Gastroesophageal sphincter (tissue), 4 donors: ENCODE measurements at regions not wholly inside any gene's neighbourhood (a gene's known extent, or its start where the extent isn't known, plus 50 kb on each side); places are given as distances from the start of the nearest gene placed in this dataset.

Experiments used
- ATAC-seq: fragments of 150-250 bp; one replicate; pipeline ENCODE4 v1.9.1; 2016; ENCODE audit warnings: mild to moderate bottlenecking, moderate library complexity
- H3K27ac ChIP-seq, 4 donors: fragments of 200-600 bp; sonication (generic) in 3 of 4; 1 replicate in 3 of 4; 2 replicates in 1 of 4; pipeline ENCODE4 v1.5.1; 2016 to 2019
- H3K27me3 ChIP-seq: fragments of 200-600 bp; sonication (generic); one replicate; pipeline ENCODE4 v1.5.1; 2019
- H3K36me3 ChIP-seq, 2 donors: fragments of 200-600 bp; sonication (generic); one replicate each; pipeline ENCODE4 v1.5.1; 2019; ENCODE audit warnings: control low read depth in 1 of 2
- H3K4me1 ChIP-seq, 3 donors: fragments of 200-600 bp; sonication (generic); 1 replicate in 2 of 3; 2 replicates in 1 of 3; pipeline ENCODE4 v1.5.1; 2016 to 2019; ENCODE audit warnings: control low read depth in 2 of 3
- H3K4me3 ChIP-seq, 2 donors: fragments of 200-600 bp; sonication (generic); one replicate each; pipeline ENCODE4 v1.5.1; 2019; ENCODE audit warnings: mild to moderate bottlenecking in 1 of 2, moderate library complexity in 1 of 2
- H3K9me3 ChIP-seq, 3 donors: fragments of 200-600 bp; sonication (generic); one replicate each; pipeline ENCODE4 v1.5.1; 2017 to 2019; ENCODE audit warnings: control low read depth in 2 of 3
- EP300 ChIP-seq: sonication (generic); formaldehyde crosslinking; IDR thresholded peaks from one replicate; pipeline ENCODE4 v1.6.1; 2017; ENCODE audit warnings: antibody characterized with exemption, mild to moderate bottlenecking
- POLR2A ChIP-seq, 2 donors: fragments of 450-650 bp; IDR thresholded peaks; one replicate each; pipeline ENCODE4 v1.6.1; 2017; ENCODE audit warnings: antibody characterized with exemption in 2 of 2, mild to moderate bottlenecking in 2 of 2, moderate library complexity in 1 of 2
- POLR2AphosphoS5 ChIP-seq: sonication (generic); formaldehyde crosslinking; IDR thresholded peaks from one replicate; pipeline ENCODE4 v1.6.1; 2017; ENCODE audit warnings: antibody characterized with exemption
- WGBS, 2 donors: methylation state at CpG; one replicate each; pipeline ENCODE4 v1.1.5; 2018; ENCODE audit warnings: low coverage in 1 of 2; 5-methylcytosine and 5-hydroxymethylcytosine counted together
- TF ChIP-seq, protein P1 (sequence below), 4 experiments: fragments of 200-600 bp in 2 of 4; fragments of 450-650 bp in 2 of 4; sonication (generic) in 1 of 4; IDR thresholded peaks; one replicate each; pipeline ENCODE4 v1.5.1; 2017 to 2019; ENCODE audit warnings: antibody characterized with exemption in 4 of 4, mild to moderate bottlenecking in 2 of 4, moderate library complexity in 2 of 4

DNA sequence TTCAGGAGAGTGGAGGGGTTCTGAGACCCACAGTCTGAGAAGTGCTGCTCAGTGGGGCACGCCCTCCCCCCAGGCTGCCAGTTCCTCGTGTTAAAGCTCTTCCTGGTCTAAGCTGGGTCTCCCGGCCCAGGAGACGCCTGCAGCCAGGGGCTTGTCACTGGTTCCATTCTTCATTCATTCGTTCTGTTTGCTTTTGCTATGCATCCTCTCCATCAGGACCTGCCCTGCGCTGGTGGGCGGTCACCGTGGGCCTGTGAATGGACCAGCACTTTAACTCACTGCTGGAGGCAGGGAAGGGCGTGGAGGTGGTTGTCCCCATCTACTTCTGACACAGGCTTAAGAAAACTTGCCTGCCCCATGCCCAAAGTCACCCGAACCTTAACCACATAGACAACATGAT, 272.8 kb upstream of the HDAC4 start:
- Histone ChIP-seq H3K27me3 (no peaks in the 10 kb centered on the region), H3K27ac (no peak overlapping the region), H3K36me3 (no peaks in the 10 kb centered on the region), H3K4me3 (no peak overlapping the region), H3K9me3 (no peaks in the 10 kb centered on the region), H3K4me1 (no peaks in the 10 kb centered on the region)
- TF ChIP-seq POLR2AphosphoS5, result no peak
- no peak for TF ChIP-seq POLR2A (IDR thresholded peaks at IDR 0.05)
- TF ChIP-seq, protein P1, sequence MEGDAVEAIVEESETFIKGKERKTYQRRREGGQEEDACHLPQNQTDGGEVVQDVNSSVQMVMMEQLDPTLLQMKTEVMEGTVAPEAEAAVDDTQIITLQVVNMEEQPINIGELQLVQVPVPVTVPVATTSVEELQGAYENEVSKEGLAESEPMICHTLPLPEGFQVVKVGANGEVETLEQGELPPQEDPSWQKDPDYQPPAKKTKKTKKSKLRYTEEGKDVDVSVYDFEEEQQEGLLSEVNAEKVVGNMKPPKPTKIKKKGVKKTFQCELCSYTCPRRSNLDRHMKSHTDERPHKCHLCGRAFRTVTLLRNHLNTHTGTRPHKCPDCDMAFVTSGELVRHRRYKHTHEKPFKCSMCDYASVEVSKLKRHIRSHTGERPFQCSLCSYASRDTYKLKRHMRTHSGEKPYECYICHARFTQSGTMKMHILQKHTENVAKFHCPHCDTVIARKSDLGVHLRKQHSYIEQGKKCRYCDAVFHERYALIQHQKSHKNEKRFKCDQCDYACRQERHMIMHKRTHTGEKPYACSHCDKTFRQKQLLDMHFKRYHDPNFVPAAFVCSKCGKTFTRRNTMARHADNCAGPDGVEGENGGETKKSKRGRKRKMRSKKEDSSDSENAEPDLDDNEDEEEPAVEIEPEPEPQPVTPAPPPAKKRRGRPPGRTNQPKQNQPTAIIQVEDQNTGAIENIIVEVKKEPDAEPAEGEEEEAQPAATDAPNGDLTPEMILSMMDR (IDR thresholded peaks at IDR 0.05), result no peak
- no peak for TF ChIP-seq EP300
- no peak for ATAC-seq
- 80% methylated on average over 2 of the region's 10 CpGs; no CpG with 5 or more reads in 1 of the 2 donors for WGBS, 2 donors

GRCh38 chr2:239671916-239672849, 271.4 kb upstream of the HDAC4 start:
- H3K27ac ChIP-seq, result no peak overlapping the region

DNA sequence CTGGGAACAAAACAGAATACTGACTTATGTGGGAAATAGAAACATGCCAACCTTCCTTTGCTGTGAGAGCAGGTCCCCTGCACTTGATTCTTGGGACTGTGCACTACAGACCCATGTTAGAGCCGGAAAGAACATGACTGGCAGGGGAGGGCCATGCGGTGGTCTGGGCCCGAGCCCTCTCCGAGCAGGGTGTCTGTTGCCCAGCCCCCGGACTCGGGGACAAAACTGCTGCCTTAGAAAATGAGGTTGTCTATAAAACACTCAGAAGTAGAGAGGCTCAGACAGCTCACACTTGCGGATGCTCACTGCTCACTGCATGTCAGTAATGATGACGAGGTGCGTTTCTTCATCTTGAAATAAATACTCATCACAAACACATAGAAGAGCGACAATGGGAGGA, 270.7 kb upstream of the HDAC4 start:
- no peak for ATAC-seq
- no peaks in the 10 kb centered on the region for H3K36me3 ChIP-seq
- no peak overlapping the region for H3K4me3 ChIP-seq
- WGBS, 2 donors, result 79 to 95% methylated on average over 4 of the region's 10 CpGs
- no peak overlapping the region for H3K27ac ChIP-seq
- no peaks in the 10 kb centered on the region for H3K9me3 ChIP-seq
- no peak for TF ChIP-seq EP300
- TF ChIP-seq, protein P1 (IDR thresholded peaks at IDR 0.05), result no peak
- TF ChIP-seq POLR2A (IDR thresholded peaks at IDR 0.05), result no peak
- TF ChIP-seq POLR2AphosphoS5, result no peak
- no peaks in the 10 kb centered on the region for H3K27me3 ChIP-seq
- no peaks in the 10 kb centered on the region for H3K4me1 ChIP-seq

More at GRCh38 chr2:239671916-239672849, 271.4 kb upstream of the HDAC4 start:
- H3K36me3 ChIP-seq, result no peaks in the 10 kb centered on the region
- H3K9me3 ChIP-seq, result no peaks in the 10 kb centered on the region
- H3K4me3 ChIP-seq, result no peak overlapping the region
- H3K27me3 ChIP-seq, result no peaks in the 10 kb centered on the region
- WGBS, 2 donors, result 91 to 97% methylated on average over 8 to 13 of the region's 18 CpGs
- TF ChIP-seq, protein P1 (IDR thresholded peaks at IDR 0.05), result no peak
- TF ChIP-seq POLR2AphosphoS5 (no peak), POLR2A (IDR thresholded peaks at IDR 0.05) (no peak), EP300 (no peak)
- H3K4me1 ChIP-seq, result no peaks in the 10 kb centered on the region
- no peak for ATAC-seq

DNA sequence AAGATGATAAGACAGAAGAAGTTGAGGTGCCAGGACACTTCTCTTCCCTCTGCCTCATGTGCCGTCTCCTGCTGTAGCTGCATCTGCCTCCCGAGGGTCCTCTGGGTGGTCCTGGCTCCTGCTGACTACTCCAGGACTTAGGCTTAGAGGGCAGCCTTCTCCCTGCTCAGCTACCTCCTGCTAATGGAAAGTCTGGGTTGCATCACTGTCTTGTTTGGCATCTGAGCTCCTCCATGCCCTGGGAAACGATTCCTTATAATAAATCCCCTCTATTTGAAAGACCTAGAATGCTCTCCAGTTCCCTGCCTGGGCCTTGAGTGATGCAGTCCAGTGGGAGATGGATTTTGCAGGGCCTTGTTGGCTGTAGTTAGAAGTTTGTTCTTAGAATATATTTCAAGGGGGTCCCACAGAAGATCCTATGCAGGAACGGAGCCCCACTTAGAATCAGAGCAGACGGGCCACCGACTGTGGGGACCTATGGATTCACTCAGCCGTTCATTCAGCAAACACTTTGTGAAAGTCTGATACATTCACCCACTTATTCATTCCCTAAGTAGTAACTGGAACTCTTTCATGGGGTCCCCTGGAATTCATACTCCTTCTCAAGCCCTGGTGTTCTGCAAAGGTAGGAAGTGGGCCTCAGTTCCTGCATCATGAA, 269.8 kb upstream of the HDAC4 start:
- Histone ChIP-seq H3K9me3 (no peaks in the 10 kb centered on the region), H3K36me3 (no peaks in the 10 kb centered on the region), H3K27ac (no peak overlapping the region), H3K4me1 (no peaks in the 10 kb centered on the region), H3K4me3 (no peak overlapping the region), H3K27me3 (no peaks in the 10 kb centered on the region)
- no peak for ATAC-seq
- WGBS, 2 donors, result 72 to 86% methylated on average over 3 to 4 of the region's 7 CpGs
- TF ChIP-seq, protein P1 (IDR thresholded peaks at IDR 0.05), result no peak
